ENCODE measurements at regions not wholly inside any gene's neighbourhood (a gene's known extent, or its start where the extent isn't known, plus 50 kb on each side); places are given as distances from the start of the nearest gene placed in this dataset.
"Not testable (repeated sequence)": the region's sequence is repeated elsewhere in the genome, so short reads cannot be mapped to it uniquely, and the experiment has no call there.

DNA sequence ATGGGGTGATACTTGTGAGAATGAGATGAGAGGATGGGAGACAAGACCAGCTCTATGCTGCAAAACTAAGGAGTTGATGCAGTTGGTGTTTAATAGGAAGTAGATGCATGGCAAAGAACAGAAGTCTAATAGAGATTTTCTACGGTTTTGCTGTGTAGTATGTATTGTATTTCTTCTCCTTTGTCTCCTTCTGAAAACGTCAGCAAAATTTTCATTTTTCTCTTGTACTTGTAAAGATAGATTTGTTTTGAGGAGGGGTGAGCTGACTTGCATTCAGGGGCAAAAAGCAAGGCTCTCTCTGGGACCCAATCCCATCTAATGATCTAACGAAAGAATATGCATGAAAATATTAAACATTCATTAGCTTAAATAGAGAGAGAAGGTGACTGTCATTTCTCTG is 94.6 kb upstream of the NANOGP8 start:
- H2AFZ ChIP-seq, result no peak overlapping the region
- no peaks in the 10 kb centered on the region for H4K20me1 ChIP-seq (ENCODE audit: insufficient read depth, poor library complexity, severe bottlenecking)
- H3K79me2 ChIP-seq, result no peaks in the 10 kb centered on the region
- no peak for TF ChIP-seq EZH2phosphoT487 (IDR thresholded peaks at IDR 0.05; ENCODE audit: low read depth, severe bottlenecking, unreplicated experiment)
- TF ChIP-seq, protein P1, sequence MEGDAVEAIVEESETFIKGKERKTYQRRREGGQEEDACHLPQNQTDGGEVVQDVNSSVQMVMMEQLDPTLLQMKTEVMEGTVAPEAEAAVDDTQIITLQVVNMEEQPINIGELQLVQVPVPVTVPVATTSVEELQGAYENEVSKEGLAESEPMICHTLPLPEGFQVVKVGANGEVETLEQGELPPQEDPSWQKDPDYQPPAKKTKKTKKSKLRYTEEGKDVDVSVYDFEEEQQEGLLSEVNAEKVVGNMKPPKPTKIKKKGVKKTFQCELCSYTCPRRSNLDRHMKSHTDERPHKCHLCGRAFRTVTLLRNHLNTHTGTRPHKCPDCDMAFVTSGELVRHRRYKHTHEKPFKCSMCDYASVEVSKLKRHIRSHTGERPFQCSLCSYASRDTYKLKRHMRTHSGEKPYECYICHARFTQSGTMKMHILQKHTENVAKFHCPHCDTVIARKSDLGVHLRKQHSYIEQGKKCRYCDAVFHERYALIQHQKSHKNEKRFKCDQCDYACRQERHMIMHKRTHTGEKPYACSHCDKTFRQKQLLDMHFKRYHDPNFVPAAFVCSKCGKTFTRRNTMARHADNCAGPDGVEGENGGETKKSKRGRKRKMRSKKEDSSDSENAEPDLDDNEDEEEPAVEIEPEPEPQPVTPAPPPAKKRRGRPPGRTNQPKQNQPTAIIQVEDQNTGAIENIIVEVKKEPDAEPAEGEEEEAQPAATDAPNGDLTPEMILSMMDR (IDR thresholded peaks at IDR 0.05; ENCODE audit: poor library complexity), result no peak
- no peak for TF ChIP-seq EZH2 (IDR thresholded peaks at IDR 0.05; ENCODE audit: borderline replicate concordance)
- H3K9me3 ChIP-seq (ENCODE audit: low read depth), result no peaks in the 10 kb centered on the region
- no peak overlapping the region for H3K4me2 ChIP-seq
- no peaks in the 10 kb centered on the region for H3K4me1 ChIP-seq (ENCODE audit: insufficient read depth)
- no peaks in the 10 kb centered on the region for H3K27me3 ChIP-seq
- H3K9me2 ChIP-seq (replicated peaks; ENCODE audit: insufficient read depth), result no peaks in the 10 kb centered on the region
- H3K4me3 ChIP-seq, result no peak overlapping the region
- no peak overlapping the region for H3K27ac ChIP-seq
- WGBS (ENCODE audit: low lambda C conversion rate, missing lambda C conversion rate), result 87% methylated on average over 3 of the region's 3 CpGs
- DNase-seq (ENCODE audit: low spot score), result no peak
- no peaks in the 10 kb centered on the region for H3K36me3 ChIP-seq (replicated peaks; ENCODE audit: insufficient read depth, low read depth)

DNA sequence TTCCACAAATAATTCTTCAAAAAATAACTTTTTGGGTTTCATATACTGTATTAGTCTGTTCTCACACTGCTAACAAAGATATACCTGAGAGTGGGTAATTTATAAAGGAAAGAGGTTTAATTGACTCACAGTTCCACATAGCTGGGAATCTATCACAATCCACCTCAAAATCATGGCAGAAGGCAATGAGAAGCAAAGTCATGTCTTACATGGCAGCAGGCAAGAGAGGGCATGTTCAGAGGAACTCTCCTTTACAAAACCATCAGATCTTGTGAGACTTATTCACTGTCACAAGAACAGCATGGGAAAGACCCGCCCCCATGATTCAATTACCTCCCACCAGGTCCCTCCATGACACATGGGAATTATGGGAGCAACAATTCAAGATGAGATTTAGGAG is 93.1 kb upstream of the NANOGP8 start:
- not testable (repeated sequence) for H3K36me3 ChIP-seq (replicated peaks; ENCODE audit: insufficient read depth, low read depth); H3K9me2 ChIP-seq (replicated peaks; ENCODE audit: insufficient read depth); H3K27ac ChIP-seq; H4K20me1 ChIP-seq (ENCODE audit: insufficient read depth, poor library complexity, severe bottlenecking); H3K4me3 ChIP-seq; H3K9me3 ChIP-seq (ENCODE audit: low read depth); DNase-seq (ENCODE audit: low spot score); H3K4me2 ChIP-seq; H3K4me1 ChIP-seq (ENCODE audit: insufficient read depth); H2AFZ ChIP-seq; H3K79me2 ChIP-seq; H3K27me3 ChIP-seq
- 90% methylated on average over 1 of the region's 1 CpG for WGBS (ENCODE audit: low lambda C conversion rate, missing lambda C conversion rate)

DNA sequence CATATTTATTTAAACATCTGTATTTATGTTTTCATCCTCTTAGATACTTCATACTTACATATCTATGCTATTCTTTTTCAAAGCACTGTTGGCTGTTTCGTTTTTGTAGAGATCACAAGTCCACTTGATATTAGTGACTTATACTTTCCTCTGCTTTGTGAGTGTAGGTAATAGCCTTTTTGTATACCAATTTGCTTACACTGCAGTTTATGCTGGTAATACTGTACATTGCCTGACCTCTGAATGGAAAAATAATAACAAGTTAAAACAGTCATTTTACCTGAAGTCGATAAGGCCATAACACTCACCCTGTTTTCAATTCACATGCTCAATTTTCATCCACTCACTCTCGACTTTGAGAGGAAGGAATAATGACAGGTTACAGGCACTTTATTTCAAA is 89.9 kb upstream of the NANOGP8 start:
- 75% methylated on average over 3 of the region's 3 CpGs for WGBS (ENCODE audit: low lambda C conversion rate, missing lambda C conversion rate)
- no peak for DNase-seq (ENCODE audit: low spot score)
- Histone ChIP-seq H4K20me1 (ENCODE audit: insufficient read depth, poor library complexity, severe bottlenecking) (no peaks in the 10 kb centered on the region), H3K4me3 (no peak overlapping the region), H3K27ac (no peak overlapping the region), H3K4me2 (no peak overlapping the region), H3K4me1 (ENCODE audit: insufficient read depth) (no peaks in the 10 kb centered on the region), H3K9me2 (replicated peaks; ENCODE audit: insufficient read depth) (no peaks in the 10 kb centered on the region), H3K36me3 (replicated peaks; ENCODE audit: insufficient read depth, low read depth) (no peaks in the 10 kb centered on the region), H3K9me3 (ENCODE audit: low read depth) (no peaks in the 10 kb centered on the region), H2AFZ (no peak overlapping the region), H3K79me2 (no peaks in the 10 kb centered on the region), H3K27me3 (no peaks in the 10 kb centered on the region)
- no peak for TF ChIP-seq EZH2 (IDR thresholded peaks at IDR 0.05; ENCODE audit: borderline replicate concordance)
- TF ChIP-seq, protein P1 (IDR thresholded peaks at IDR 0.05; ENCODE audit: poor library complexity), result no peak
- TF ChIP-seq EZH2phosphoT487 (IDR thresholded peaks at IDR 0.05; ENCODE audit: low read depth, severe bottlenecking, unreplicated experiment), result no peak

DNA sequence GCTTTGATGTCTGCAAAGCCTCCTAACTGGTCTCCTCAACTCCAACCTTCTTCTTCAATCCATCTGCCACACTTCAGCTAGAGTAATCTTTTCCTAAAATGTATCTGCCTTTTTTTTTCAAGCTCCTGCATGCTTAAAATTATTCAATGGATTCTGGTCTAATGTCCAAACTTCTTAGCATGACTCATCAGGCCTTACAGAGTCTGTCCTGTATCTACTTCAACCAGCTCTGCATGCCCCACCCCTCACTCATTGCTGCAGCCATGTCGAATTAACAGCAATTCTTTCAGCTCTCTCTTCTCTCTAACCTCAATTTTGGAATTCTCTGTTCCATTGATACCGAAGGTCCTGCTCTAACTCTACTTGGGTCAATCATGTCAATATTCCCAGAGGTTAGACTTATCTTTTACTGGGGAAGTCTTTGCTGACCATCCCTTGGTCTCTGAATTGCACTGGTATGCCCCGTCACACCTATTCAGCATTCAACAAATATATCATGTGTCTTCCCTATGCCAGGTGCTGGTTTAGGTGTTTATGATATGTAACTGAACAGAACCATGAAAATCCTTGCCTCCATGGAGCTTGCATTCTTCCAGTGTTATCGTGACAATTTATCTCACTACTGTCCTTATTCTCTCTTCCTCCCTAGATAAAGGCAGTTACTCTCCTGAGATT is 88.5 kb upstream of the NANOGP8 start:
- DNase-seq (ENCODE audit: low spot score), result no peak
- WGBS (ENCODE audit: low lambda C conversion rate, missing lambda C conversion rate), result 65% methylated on average over 4 of the region's 4 CpGs
- Histone ChIP-seq H3K4me3 (no peak overlapping the region), H3K79me2 (no peaks in the 10 kb centered on the region), H3K27ac (no peak overlapping the region), H2AFZ (no peak overlapping the region), H3K27me3 (no peaks in the 10 kb centered on the region), H3K9me2 (replicated peaks; ENCODE audit: insufficient read depth) (no peaks in the 10 kb centered on the region), H3K4me2 (no peak overlapping the region), H3K9me3 (ENCODE audit: low read depth) (no peaks in the 10 kb centered on the region), H3K4me1 (ENCODE audit: insufficient read depth) (no peaks in the 10 kb centered on the region), H4K20me1 (ENCODE audit: insufficient read depth, poor library complexity, severe bottlenecking) (no peaks in the 10 kb centered on the region), H3K36me3 (replicated peaks; ENCODE audit: insufficient read depth, low read depth) (no peaks in the 10 kb centered on the region)
- TF ChIP-seq EZH2phosphoT487 (IDR thresholded peaks at IDR 0.05; ENCODE audit: low read depth, severe bottlenecking, unreplicated experiment), result no peak
- TF ChIP-seq, protein P1 (IDR thresholded peaks at IDR 0.05; ENCODE audit: poor library complexity), result no peak
- no peak for TF ChIP-seq EZH2 (IDR thresholded peaks at IDR 0.05; ENCODE audit: borderline replicate concordance)
